ENCODE measurements at regions not wholly inside any gene's neighbourhood (a gene's known extent, or its start where the extent isn't known, plus 50 kb on each side); places are given as distances from the start of the nearest gene placed in this dataset.

- Mint-ChIP-seq H3K27ac (ENCODE audit: unreplicated experiment) (no peak overlapping the region), H3K4me1 (ENCODE audit: low read depth, unreplicated experiment) (peaks cover 11% of the 10 kb centered on the region), H3K9me3 (ENCODE audit: unreplicated experiment) (no peaks in the 10 kb centered on the region), H3K4me3 (ENCODE audit: unreplicated experiment) (no peak overlapping the region), H3K27me3 (ENCODE audit: unreplicated experiment) (no peaks in the 10 kb centered on the region), H3K36me3 (ENCODE audit: unreplicated experiment) (no peaks in the 10 kb centered on the region)
- no peak for DNase-seq
- no peak for TF ChIP-seq CTCF (IDR thresholded peaks at IDR 0.05; ENCODE audit: partially characterized antibody, unreplicated experiment)
Observed at GRCh38 chr12:20268771-20269170, 99.6 kb upstream of the PDE3A start.

GRCh38 chr12:20269337-20270067 is 98.8 kb upstream of the PDE3A start:
- no peak overlapping the region for H3K4me3 Mint-ChIP-seq (ENCODE audit: unreplicated experiment)
- H3K36me3 Mint-ChIP-seq (ENCODE audit: unreplicated experiment): no peaks in the 10 kb centered on the region
- TF ChIP-seq CTCF (IDR thresholded peaks at IDR 0.05; ENCODE audit: partially characterized antibody, unreplicated experiment): no peak
- H3K4me1 Mint-ChIP-seq (ENCODE audit: low read depth, unreplicated experiment): peaks cover 6% of the 10 kb centered on the region
- no peak for DNase-seq
- H3K27ac Mint-ChIP-seq (ENCODE audit: unreplicated experiment): no peak overlapping the region
- no peaks in the 10 kb centered on the region for H3K9me3 Mint-ChIP-seq (ENCODE audit: unreplicated experiment)
- no peaks in the 10 kb centered on the region for H3K27me3 Mint-ChIP-seq (ENCODE audit: unreplicated experiment)

GRCh38 chr12:20270557-20270956 is 97.8 kb upstream of the PDE3A start:
- H3K9me3 Mint-ChIP-seq (ENCODE audit: unreplicated experiment): peaks cover 2% of the 10 kb centered on the region
- TF ChIP-seq CTCF (IDR thresholded peaks at IDR 0.05; ENCODE audit: partially characterized antibody, unreplicated experiment): no peak
- H3K4me3 Mint-ChIP-seq (ENCODE audit: unreplicated experiment): no peak overlapping the region
- peaks cover 4% of the 10 kb centered on the region for H3K4me1 Mint-ChIP-seq (ENCODE audit: low read depth, unreplicated experiment)
- no peaks in the 10 kb centered on the region for H3K36me3 Mint-ChIP-seq (ENCODE audit: unreplicated experiment)
- no peak overlapping the region for H3K27ac Mint-ChIP-seq (ENCODE audit: unreplicated experiment)
- no peak for DNase-seq
- H3K27me3 Mint-ChIP-seq (ENCODE audit: unreplicated experiment): no peaks in the 10 kb centered on the region

GRCh38 chr12:20272161-20272560 is 96.2 kb upstream of the PDE3A start:
- no peak for TF ChIP-seq CTCF (IDR thresholded peaks at IDR 0.05; ENCODE audit: partially characterized antibody, unreplicated experiment)
- H3K4me3 Mint-ChIP-seq (ENCODE audit: unreplicated experiment): no peak overlapping the region
- no peak overlapping the region for H3K27ac Mint-ChIP-seq (ENCODE audit: unreplicated experiment)
- no peaks in the 10 kb centered on the region for H3K36me3 Mint-ChIP-seq (ENCODE audit: unreplicated experiment)
- DNase-seq: no peak
- H3K27me3 Mint-ChIP-seq (ENCODE audit: unreplicated experiment): no peaks in the 10 kb centered on the region
- H3K9me3 Mint-ChIP-seq (ENCODE audit: unreplicated experiment): peaks cover 2% of the 10 kb centered on the region
- H3K4me1 Mint-ChIP-seq (ENCODE audit: low read depth, unreplicated experiment): peaks cover 4% of the 10 kb centered on the region

- Mint-ChIP-seq H3K27me3 (ENCODE audit: unreplicated experiment) (no peaks in the 10 kb centered on the region), H3K36me3 (ENCODE audit: unreplicated experiment) (no peaks in the 10 kb centered on the region), H3K9me3 (ENCODE audit: unreplicated experiment) (peaks cover 2% of the 10 kb centered on the region), H3K4me3 (ENCODE audit: unreplicated experiment) (no peak overlapping the region), H3K4me1 (ENCODE audit: low read depth, unreplicated experiment) (peaks cover 4% of the 10 kb centered on the region), H3K27ac (ENCODE audit: unreplicated experiment) (no peak overlapping the region)
- DNase-seq: no peak
- no peak for TF ChIP-seq CTCF (IDR thresholded peaks at IDR 0.05; ENCODE audit: partially characterized antibody, unreplicated experiment)
Observed at GRCh38 chr12:20272801-20273200, 95.5 kb upstream of the PDE3A start.
